Body of pancreas (tissue), 4 donors: ENCODE measurements at regions not wholly inside any gene's neighbourhood (a gene's known extent, or its start where the extent isn't known, plus 50 kb on each side); places are given as distances from the start of the nearest gene placed in this dataset.

Experiments
- ATAC-seq: fragments of 150-250 bp; one replicate; pipeline ENCODE4 v1.9.1; 2016
- DNase-seq, 4 donors: peaks; one replicate each; pipeline ENCODE4 v3.0.0-alpha.2; 2019
- H3K27ac ChIP-seq, 4 donors: fragments of 200-600 bp; sonication (generic); 1 replicate in 3 of 4; 2 replicates in 1 of 4; pipeline versions ENCODE4 v1.5.1 to v1.6.1; 2016 to 2019; ENCODE audit warnings: mild to moderate bottlenecking in 1 of 4, mixed read lengths in 1 of 4, moderate library complexity in 1 of 4
- H3K27me3 ChIP-seq, 2 donors: fragments of 200-600 bp; sonication (generic); one replicate each; pipeline ENCODE4 v1.6.0; 2016; ENCODE audit warnings: mild to moderate bottlenecking in 1 of 2
- H3K36me3 ChIP-seq, 2 donors: fragments of 200-600 bp; sonication (generic); replicated peaks in 1 of 2; 2 replicates each; pipeline ENCODE4 v1.5.1; 2016; ENCODE audit warnings: low read depth in 2 of 2; ENCODE audit not compliant: insufficient read depth in 1 of 2
- H3K4me1 ChIP-seq: fragments of 200-600 bp; sonication (generic); one replicate; pipeline ENCODE4 v1.6.0; 2016
- H3K4me3 ChIP-seq, 2 donors: fragments of 200-600 bp; sonication (generic); 1 replicate in 1 of 2; 2 replicates in 1 of 2; pipeline ENCODE4 v1.5.1; 2016 to 2019
- H3K9me3 ChIP-seq, 3 donors: fragments of 200-600 bp; sonication (generic); 1 replicate in 2 of 3; 2 replicates in 1 of 3; pipeline ENCODE4 v1.5.1; 2016
- POLR2A ChIP-seq, 3 donors: fragments of 450-650 bp; IDR thresholded peaks; one replicate each; pipeline ENCODE4 v1.6.1; 2016; ENCODE audit warnings: antibody characterized with exemption in 3 of 3, mild to moderate bottlenecking in 2 of 3
- WGBS, 2 donors: methylation state at CpG; one replicate each; pipeline ENCODE4 v1.1.5; 2017; 5-methylcytosine and 5-hydroxymethylcytosine counted together
- intact Hi-C: fragments of 100-400 bp; cut with DNase I; formaldehyde crosslinking; loops from one replicate; pipeline ENCODE4 v1.15.1; 2023
- TF ChIP-seq, protein P1 (sequence below), 7 experiments: fragments of 450-650 bp in 4 of 7; fragments of 200-600 bp in 3 of 7; sonication (generic) in 3 of 7; IDR thresholded peaks; one replicate each; pipeline ENCODE4 v1.5.1; 2016 to 2019; ENCODE audit warnings: antibody characterized with exemption in 7 of 7

DNA sequence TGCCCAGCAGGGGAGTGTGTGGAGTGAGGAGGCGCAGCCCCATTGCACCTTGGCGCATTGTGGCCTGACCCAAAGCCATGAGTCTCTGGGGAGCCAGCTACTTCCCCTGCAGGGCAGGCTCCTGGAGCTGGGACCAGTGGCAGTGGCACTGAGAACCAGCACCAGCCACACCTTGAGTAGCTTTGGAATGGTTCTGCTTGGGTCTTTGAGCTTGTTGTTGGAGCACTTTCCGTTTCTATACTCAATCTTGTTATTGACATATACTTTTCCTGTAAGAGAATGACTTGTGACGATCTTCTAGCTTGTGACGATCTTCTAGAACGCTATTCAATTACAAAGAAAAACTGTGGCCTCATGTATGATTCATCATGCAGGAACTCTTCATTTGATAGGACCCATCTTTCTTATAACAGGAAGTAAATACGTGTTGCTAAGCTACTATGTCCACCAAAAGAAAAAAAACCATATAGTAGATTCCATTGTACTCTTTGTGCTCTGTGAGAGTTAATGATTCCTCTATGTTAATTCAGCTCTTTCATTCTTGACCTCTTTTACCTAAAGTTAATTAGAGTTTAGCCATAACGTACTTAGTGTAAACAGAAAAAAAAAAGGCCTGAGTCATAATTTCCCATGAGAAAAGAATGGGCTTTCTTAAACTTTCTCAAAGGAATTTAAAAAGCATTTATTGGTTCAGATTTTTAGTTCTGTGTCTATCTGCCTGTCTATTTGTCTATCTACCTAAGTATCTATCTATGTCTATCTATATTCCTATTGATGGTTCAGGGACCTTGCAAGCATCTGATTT, 113.1 kb downstream of the GATA6 start:
- TF ChIP-seq, protein P1, sequence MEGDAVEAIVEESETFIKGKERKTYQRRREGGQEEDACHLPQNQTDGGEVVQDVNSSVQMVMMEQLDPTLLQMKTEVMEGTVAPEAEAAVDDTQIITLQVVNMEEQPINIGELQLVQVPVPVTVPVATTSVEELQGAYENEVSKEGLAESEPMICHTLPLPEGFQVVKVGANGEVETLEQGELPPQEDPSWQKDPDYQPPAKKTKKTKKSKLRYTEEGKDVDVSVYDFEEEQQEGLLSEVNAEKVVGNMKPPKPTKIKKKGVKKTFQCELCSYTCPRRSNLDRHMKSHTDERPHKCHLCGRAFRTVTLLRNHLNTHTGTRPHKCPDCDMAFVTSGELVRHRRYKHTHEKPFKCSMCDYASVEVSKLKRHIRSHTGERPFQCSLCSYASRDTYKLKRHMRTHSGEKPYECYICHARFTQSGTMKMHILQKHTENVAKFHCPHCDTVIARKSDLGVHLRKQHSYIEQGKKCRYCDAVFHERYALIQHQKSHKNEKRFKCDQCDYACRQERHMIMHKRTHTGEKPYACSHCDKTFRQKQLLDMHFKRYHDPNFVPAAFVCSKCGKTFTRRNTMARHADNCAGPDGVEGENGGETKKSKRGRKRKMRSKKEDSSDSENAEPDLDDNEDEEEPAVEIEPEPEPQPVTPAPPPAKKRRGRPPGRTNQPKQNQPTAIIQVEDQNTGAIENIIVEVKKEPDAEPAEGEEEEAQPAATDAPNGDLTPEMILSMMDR (IDR thresholded peaks at IDR 0.05), result peak in 1 of 7 experiments; percentile 9
- no peak for TF ChIP-seq POLR2A (IDR thresholded peaks at IDR 0.05)
- H3K4me1 ChIP-seq, result peaks cover 11% of the 10 kb centered on the region
- H3K9me3 ChIP-seq, result no peaks in the 10 kb centered on the region
- ATAC-seq (peak; percentile 86), DNase-seq (no peak)
- no peak overlapping the region for H3K4me3 ChIP-seq
- no peaks in the 10 kb centered on the region for H3K36me3 ChIP-seq
- peak overlapping the region in 3 of 4 donors; percentile 58 to 79 (median 70) for H3K27ac ChIP-seq
- intact Hi-C loops, result no loop called here
- no peaks in the 10 kb centered on the region for H3K27me3 ChIP-seq
- whole genome bisulfite sequencing, 2 donors, result 58 to 59% methylated on average over 8 of the region's 8 CpGs

DNA sequence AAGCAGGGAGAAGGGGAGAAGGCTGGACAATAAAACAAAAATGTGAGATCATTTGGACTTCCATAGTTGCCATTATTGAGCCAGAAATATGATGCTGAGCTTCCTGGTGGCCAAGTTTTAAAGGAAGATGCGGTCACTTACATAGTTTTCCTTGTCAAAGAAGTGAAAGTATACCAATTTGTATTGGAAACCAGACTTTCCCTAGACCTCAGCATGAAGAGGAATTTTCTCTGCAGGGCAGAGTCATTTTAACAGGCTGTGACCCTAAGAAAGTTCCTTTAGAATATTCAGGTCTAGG, 111.0 kb downstream of the GATA6 start:
- intact Hi-C loops, result no loop called here
- Histone ChIP-seq H3K4me3 (no peak overlapping the region), H3K36me3 (no peaks in the 10 kb centered on the region), H3K4me1 (no peaks in the 10 kb centered on the region), H3K27me3 (no peaks in the 10 kb centered on the region), H3K9me3 (no peaks in the 10 kb centered on the region), H3K27ac (no peak overlapping the region)
- ATAC-seq, result no peak
- WGBS, 2 donors, result 94 to 95% methylated on average over 1 of the region's 1 CpG
- DNase-seq, result no peak
- TF ChIP-seq POLR2A (IDR thresholded peaks at IDR 0.05), result no peak
- TF ChIP-seq, protein P1 (IDR thresholded peaks at IDR 0.05), result no peak

DNA sequence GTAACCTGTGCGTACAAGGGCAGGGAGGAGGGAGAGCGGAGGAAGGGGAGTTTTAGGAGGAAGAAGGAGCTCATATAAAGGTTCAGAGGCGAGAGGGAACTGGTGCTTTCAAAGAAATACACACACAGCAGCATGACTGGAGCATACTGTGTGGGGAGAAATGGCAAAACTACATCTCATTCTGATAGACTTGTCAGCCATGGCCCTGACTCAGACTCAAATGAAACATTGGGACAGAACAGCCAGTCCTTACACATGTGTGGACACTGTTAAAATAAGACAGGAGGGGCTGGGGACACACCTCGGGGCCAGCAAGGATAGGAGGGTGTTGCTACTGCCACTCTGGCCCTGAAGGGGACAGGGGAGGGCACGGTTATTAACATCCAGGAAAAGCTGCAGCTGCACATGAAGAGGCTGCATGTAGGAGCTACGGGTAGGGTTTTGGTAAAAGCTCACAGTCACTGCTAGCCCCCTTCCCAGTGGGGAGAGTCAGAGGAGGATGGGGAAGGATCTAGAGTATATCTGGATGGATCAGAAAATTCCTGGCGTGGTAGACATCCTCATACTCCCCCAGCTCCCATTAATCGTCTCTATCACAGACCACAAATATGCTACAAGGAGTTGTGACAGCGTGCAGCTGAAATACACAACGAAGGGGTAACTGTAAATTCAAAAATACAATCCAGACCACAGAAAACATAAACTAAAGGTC, 110.5 kb downstream of the GATA6 start:
- Histone ChIP-seq H3K4me1 (no peaks in the 10 kb centered on the region), H3K27me3 (no peaks in the 10 kb centered on the region), H3K27ac (no peak overlapping the region), H3K36me3 (no peaks in the 10 kb centered on the region), H3K4me3 (no peak overlapping the region), H3K9me3 (no peaks in the 10 kb centered on the region)
- intact Hi-C loops, result no loop called here
- no peak for DNase-seq
- ATAC-seq, result no peak
- no peak for TF ChIP-seq POLR2A (IDR thresholded peaks at IDR 0.05)
- TF ChIP-seq, protein P1 (IDR thresholded peaks at IDR 0.05), result no peak
- 73 to 87% methylated on average over 10 of the region's 10 CpGs for WGBS, 2 donors

DNA sequence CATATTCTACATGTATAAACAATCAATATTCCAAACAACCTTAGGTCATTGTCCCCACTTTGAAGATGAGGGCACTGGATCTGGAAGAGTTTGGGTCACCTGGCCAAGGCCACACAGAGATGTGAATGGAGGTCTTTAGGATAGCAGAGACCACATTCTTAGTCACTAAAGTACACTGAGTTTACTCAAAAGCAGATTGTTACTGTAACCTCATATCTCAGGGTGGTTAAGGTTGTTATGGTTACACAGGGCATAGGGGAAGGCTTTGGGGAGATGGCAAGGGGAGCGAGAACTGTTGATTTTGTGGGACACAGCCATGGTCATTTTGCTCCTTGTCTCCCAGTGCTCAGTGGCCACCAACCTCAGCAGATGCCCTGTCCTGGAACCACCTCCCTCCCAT, 109.4 kb downstream of the GATA6 start:
- intact Hi-C loops, result no loop called here
- H3K36me3 ChIP-seq, result no peaks in the 10 kb centered on the region
- DNase-seq (no peak), ATAC-seq (no peak)
- 88 to 100% methylated on average over 1 of the region's 1 CpG for WGBS, 2 donors
- no peaks in the 10 kb centered on the region for H3K9me3 ChIP-seq
- H3K4me3 ChIP-seq, result no peak overlapping the region
- no peaks in the 10 kb centered on the region for H3K4me1 ChIP-seq
- H3K27me3 ChIP-seq, result no peaks in the 10 kb centered on the region
- H3K27ac ChIP-seq, result no peak overlapping the region
- TF ChIP-seq, protein P1 (IDR thresholded peaks at IDR 0.05), result no peak
- TF ChIP-seq POLR2A (IDR thresholded peaks at IDR 0.05), result no peak
